ENCODE measurements at regions not wholly inside any gene's neighbourhood (a gene's known extent, or its start where the extent isn't known, plus 50 kb on each side); places are given as distances from the start of the nearest gene placed in this dataset.
"Not testable (repeated sequence)": the region's sequence is repeated elsewhere in the genome, so short reads cannot be mapped to it uniquely, and the experiment has no call there.

- DNase-seq (ENCODE audit: low read depth): no peak
Measured at GRCh38 chr10:130660266-130660665, 524.1 kb downstream of the GLRX3 start.

GRCh38 chr10:130661419-130661818 lies 525.2 kb downstream of the GLRX3 start:
- no peak for DNase-seq (ENCODE audit: low read depth)

- no peak for DNase-seq (ENCODE audit: low read depth)
Measured at GRCh38 chr10:130662775-130663174, 526.6 kb downstream of the GLRX3 start.

- DNase-seq (ENCODE audit: low read depth): no peak
Measured at GRCh38 chr10:130664526-130664925, 528.3 kb downstream of the GLRX3 start.

- DNase-seq (ENCODE audit: low read depth): no peak
Measured at GRCh38 chr10:130666215-130666614, 530.0 kb downstream of the GLRX3 start.

GRCh38 chr10:130686689-130687300 lies 550.6 kb downstream of the GLRX3 start:
- no peak for DNase-seq (ENCODE audit: low read depth)

- no peak for DNase-seq (ENCODE audit: low read depth)
Measured at GRCh38 chr10:130687566-130687965, 551.4 kb downstream of the GLRX3 start.

GRCh38 chr10:130689743-130690626 lies 553.8 kb downstream of the GLRX3 start:
- DNase-seq (ENCODE audit: low read depth): no peak

- no peak for DNase-seq (ENCODE audit: low read depth)
Measured at GRCh38 chr10:130691776-130692175, 555.6 kb downstream of the GLRX3 start.

- no peak for DNase-seq (ENCODE audit: low read depth)
Measured at GRCh38 chr10:130696870-130697269, 560.7 kb downstream of the GLRX3 start.

GRCh38 chr10:130707389-130707979 lies 571.3 kb downstream of the GLRX3 start:
- DNase-seq (ENCODE audit: low read depth): no peak

GRCh38 chr10:130708465-130709070 lies 572.4 kb downstream of the GLRX3 start:
- DNase-seq (ENCODE audit: low read depth): no peak

GRCh38 chr10:130709415-130709814 lies 573.2 kb downstream of the GLRX3 start:
- DNase-seq (ENCODE audit: low read depth): no peak

- DNase-seq (ENCODE audit: low read depth): no peak
Measured at GRCh38 chr10:130711072-130711471, 574.9 kb downstream of the GLRX3 start.

- no peak for DNase-seq (ENCODE audit: low read depth)
Measured at GRCh38 chr10:130713135-130713534, 576.9 kb downstream of the GLRX3 start.

- no peak for DNase-seq (ENCODE audit: low read depth)
Measured at GRCh38 chr10:130713731-130714130, 577.5 kb downstream of the GLRX3 start.

GRCh38 chr10:130714742-130715467 lies 578.7 kb downstream of the GLRX3 start:
- DNase-seq (ENCODE audit: low read depth): no peak

GRCh38 chr10:130715686-130716670 lies 579.8 kb downstream of the GLRX3 start:
- DNase-seq (ENCODE audit: low read depth): no peak

GRCh38 chr10:130717083-130717482 lies 580.9 kb downstream of the GLRX3 start:
- no peak for DNase-seq (ENCODE audit: low read depth)

GRCh38 chr10:130718744-130719447 lies 582.7 kb downstream of the GLRX3 start:
- not testable (repeated sequence) for DNase-seq (ENCODE audit: low read depth)

Data from amniotic epithelial cell (primary cell).